Fibroblast of villous mesenchyme (primary cell): ENCODE measurements at regions not wholly inside any gene's neighbourhood (a gene's known extent, or its start where the extent isn't known, plus 50 kb on each side); places are given as distances from the start of the nearest gene placed in this dataset.

Experiments used
- DNase-seq: peaks from one replicate; pipeline ENCODE4 v3.0.0-alpha.2; 2010; ENCODE audit warnings: low read depth
- H3K4me3 ChIP-seq: 2 replicates; pipeline ENCODE4 v1.5.1; 2011; ENCODE audit warnings: low read depth, mild to moderate bottlenecking, low read length
- CTCF ChIP-seq: IDR thresholded peaks from 2 replicates; pipeline ENCODE4 v1.5.1; 2012; ENCODE audit warnings: low read depth, mild to moderate bottlenecking, low read length; ENCODE audit not compliant: insufficient read depth

- DNase-seq = no peak
- no peak overlapping the region for H3K4me3 ChIP-seq
Measured at GRCh38 chr3:144244662-144245061, 273.0 kb downstream of the DIPK2A start.

GRCh38 chr3:144252896-144253295 lies 281.3 kb downstream of the DIPK2A start:
- no peak for DNase-seq
- no peak overlapping the region for H3K4me3 ChIP-seq
- no peak for TF ChIP-seq CTCF

More at GRCh38 chr3:144244662-144245061, 273.0 kb downstream of the DIPK2A start:
- no peak for TF ChIP-seq CTCF

- no peak for TF ChIP-seq CTCF
- no peak overlapping the region for H3K4me3 ChIP-seq
- DNase-seq = no peak
Measured at GRCh38 chr3:144257381-144257780, 285.8 kb downstream of the DIPK2A start.

- no peak overlapping the region for H3K4me3 ChIP-seq
- DNase-seq = no peak
- no peak for TF ChIP-seq CTCF
Measured at GRCh38 chr3:144259267-144259666, 287.6 kb downstream of the DIPK2A start.

- no peak for DNase-seq
- H3K4me3 ChIP-seq = no peak overlapping the region
- TF ChIP-seq CTCF = no peak
Measured at GRCh38 chr3:144263706-144264105, 292.1 kb downstream of the DIPK2A start.

GRCh38 chr3:144264350-144264749 lies 292.7 kb downstream of the DIPK2A start:
- H3K4me3 ChIP-seq = no peak overlapping the region
- TF ChIP-seq CTCF = no peak
- DNase-seq = no peak

GRCh38 chr3:144264794-144265193 lies 293.2 kb downstream of the DIPK2A start:
- no peak overlapping the region for H3K4me3 ChIP-seq
- no peak for TF ChIP-seq CTCF
- no peak for DNase-seq
